ENCODE measurements at regions not wholly inside any gene's neighbourhood (a gene's known extent, or its start where the extent isn't known, plus 50 kb on each side); places are given as distances from the start of the nearest gene placed in this dataset.

DNA sequence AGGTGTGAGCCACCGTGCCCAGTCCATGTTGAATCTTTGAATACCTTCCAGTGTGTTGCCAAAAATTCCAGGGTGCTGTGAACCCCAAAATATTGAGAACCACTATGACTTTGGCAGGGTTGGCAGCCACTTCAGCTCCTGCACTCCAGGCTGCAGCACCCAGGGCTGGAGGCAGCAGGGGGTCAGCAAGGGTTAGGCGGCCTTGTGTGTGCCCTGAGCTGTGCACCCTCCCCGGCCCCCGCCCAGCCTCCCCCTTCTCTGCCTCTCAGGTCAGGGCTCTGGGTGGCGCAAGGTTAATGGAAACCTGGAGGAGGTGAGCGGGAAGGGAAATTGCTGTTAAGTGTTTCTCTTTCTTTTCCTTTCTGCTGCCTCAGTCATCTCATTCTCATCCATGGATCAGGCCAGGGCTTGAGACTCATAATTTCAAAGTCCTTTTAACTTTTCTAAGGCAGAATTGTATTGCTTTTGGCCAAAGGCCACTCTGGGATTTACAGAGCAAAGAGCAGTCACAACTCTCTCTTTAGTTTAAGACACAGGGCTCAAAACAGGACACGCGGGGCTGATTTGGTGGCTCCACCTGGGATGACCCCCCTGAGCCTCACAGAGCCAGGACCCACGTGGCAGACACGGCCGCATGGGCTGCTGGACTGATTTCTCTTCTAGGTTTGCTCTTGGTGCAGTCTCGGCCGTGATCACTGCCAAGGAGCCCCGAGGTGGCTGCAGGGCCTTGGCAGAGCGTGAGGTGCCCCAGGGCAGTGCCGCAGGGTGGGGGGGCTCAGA, 212.3 kb downstream of the PTPRU start:
- Histone ChIP-seq H3K36me3 (no peaks in the 10 kb centered on the region), H3K27me3 (peaks cover 0 to 44% of the 10 kb centered on the region in 2 donors), H3K27ac (no peak overlapping the region), H3K9me3 (no peaks in the 10 kb centered on the region), H3K4me3 (no peak overlapping the region), H3K4me1 (no peaks in the 10 kb centered on the region)
- intact Hi-C loops (cut with DNase I; ENCODE audit: low total_unique reads) = no loop called here
- DNase-seq = no peak
- TF ChIP-seq, protein P1, sequence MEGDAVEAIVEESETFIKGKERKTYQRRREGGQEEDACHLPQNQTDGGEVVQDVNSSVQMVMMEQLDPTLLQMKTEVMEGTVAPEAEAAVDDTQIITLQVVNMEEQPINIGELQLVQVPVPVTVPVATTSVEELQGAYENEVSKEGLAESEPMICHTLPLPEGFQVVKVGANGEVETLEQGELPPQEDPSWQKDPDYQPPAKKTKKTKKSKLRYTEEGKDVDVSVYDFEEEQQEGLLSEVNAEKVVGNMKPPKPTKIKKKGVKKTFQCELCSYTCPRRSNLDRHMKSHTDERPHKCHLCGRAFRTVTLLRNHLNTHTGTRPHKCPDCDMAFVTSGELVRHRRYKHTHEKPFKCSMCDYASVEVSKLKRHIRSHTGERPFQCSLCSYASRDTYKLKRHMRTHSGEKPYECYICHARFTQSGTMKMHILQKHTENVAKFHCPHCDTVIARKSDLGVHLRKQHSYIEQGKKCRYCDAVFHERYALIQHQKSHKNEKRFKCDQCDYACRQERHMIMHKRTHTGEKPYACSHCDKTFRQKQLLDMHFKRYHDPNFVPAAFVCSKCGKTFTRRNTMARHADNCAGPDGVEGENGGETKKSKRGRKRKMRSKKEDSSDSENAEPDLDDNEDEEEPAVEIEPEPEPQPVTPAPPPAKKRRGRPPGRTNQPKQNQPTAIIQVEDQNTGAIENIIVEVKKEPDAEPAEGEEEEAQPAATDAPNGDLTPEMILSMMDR (IDR thresholded peaks at IDR 0.05) = no peak

DNA sequence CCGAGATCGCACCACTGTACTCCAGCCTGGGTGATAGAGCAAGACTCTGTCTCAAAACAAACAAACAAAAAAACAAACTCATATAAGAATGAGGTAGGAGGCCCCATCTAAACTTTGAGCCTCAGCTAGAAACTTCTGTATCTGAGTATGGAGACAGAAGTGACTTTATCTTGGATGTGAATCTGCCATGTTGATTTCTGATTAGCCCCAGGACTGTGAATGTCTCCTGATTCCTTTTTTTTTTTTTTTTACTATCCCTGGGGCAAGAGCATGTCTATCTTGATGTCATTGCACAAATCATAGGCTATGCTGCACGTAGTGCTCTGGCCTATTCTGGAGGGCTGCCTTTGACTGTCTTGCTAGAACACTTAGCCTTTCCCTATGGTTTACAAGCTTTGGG, 211.0 kb downstream of the PTPRU start:
- Histone ChIP-seq H3K27ac (no peak overlapping the region), H3K4me3 (no peak overlapping the region), H3K36me3 (no peaks in the 10 kb centered on the region), H3K4me1 (no peaks in the 10 kb centered on the region), H3K9me3 (no peaks in the 10 kb centered on the region), H3K27me3 (peaks cover 0 to 51% of the 10 kb centered on the region in 2 donors)
- TF ChIP-seq, protein P1 (IDR thresholded peaks at IDR 0.05) = no peak
- DNase-seq = no peak
- intact Hi-C loops (cut with DNase I; ENCODE audit: low total_unique reads) = no loop called here

DNA sequence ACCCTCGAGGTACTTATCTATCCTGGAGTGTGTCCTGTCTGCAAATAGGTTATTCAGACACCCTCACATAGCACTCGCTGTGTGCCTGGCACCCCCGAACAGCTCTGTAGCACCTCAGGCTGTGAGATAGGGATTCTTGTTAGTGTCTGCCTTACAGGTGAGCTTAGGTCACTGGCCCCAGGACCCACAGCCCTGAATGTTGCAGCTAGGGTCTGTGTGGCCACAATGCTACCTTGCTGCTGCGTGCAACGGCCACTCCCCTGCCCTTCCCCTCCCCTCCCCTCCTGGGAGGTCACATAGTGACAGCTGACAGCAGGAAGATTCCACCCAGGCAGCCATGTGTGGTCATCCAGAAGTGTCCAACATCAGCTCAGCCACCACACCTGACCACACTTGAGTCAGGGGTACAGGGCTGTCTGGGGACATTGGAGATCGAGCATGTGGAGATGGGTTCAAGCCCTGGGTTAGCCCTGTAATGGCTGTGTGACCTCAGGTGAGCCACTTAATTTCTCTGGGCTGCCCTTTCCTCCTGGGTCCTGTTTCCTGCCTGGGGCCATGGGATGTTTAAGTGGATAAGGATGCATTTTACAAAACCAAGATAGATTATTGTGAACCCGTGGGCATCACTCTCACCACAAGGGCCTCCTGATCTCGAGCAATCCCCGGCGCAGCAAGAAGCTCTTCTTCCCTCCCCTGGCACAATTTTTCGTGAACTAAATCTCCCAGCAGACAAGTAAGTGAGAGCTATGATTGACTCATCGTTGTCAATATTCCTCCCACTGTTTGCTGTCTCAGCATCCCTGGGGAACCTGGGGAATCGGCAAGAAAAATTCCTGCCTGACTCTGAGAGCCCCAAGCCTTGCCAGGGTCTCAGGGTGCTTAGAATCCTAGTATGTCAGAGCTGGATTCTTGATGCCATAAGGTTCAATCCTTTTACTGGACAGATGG, 208.7 kb downstream of the PTPRU start:
- no peaks in the 10 kb centered on the region for H3K36me3 ChIP-seq
- TF ChIP-seq, protein P1 (IDR thresholded peaks at IDR 0.05) = no peak
- H3K27me3 ChIP-seq = peaks cover 0 to 44% of the 10 kb centered on the region in 2 donors
- H3K27ac ChIP-seq = no peak overlapping the region
- intact Hi-C loops (cut with DNase I; ENCODE audit: low total_unique reads) = no loop called here
- H3K9me3 ChIP-seq = no peaks in the 10 kb centered on the region
- H3K4me1 ChIP-seq = no peaks in the 10 kb centered on the region
- H3K4me3 ChIP-seq = no peak overlapping the region
- DNase-seq = no peak

DNA sequence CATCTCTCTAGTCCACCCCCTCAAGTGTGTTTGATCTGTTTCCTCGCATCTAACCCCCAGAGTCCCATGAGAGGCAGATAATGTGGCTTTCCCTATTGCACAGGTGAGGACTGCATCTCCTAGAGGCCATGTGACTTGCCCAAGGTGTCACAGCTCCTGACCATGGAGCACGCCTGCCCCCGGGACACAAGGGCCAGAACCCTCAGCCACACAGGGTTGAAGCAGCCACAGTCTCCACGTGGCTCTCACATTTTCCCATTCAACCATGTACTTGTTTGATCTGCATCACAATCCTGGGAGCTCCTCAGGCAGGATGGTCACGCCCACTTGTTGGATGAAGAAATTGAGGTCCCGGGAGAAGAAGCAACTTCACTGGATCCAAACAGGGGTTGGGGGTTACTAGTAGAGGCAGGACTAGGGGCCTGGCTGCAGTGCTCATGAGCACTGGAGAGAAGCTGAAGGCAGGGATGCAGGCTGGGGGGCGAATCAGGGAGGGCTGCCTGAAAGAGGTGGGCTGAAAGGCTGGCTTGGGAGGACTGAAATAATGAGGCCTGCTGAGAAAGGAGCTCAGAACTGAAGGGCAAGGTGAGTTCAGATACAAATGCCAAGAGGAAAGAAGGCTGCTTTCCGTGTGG, 207.9 kb downstream of the PTPRU start:
- peaks cover 0 to 39% of the 10 kb centered on the region in 2 donors for H3K27me3 ChIP-seq
- H3K4me3 ChIP-seq = no peak overlapping the region
- no peaks in the 10 kb centered on the region for H3K36me3 ChIP-seq
- intact Hi-C loops (cut with DNase I; ENCODE audit: low total_unique reads) = no loop called here
- H3K27ac ChIP-seq = no peak overlapping the region
- TF ChIP-seq, protein P1 (IDR thresholded peaks at IDR 0.05) = no peak
- H3K4me1 ChIP-seq = no peaks in the 10 kb centered on the region
- H3K9me3 ChIP-seq = no peaks in the 10 kb centered on the region
- DNase-seq = no peak

DNA sequence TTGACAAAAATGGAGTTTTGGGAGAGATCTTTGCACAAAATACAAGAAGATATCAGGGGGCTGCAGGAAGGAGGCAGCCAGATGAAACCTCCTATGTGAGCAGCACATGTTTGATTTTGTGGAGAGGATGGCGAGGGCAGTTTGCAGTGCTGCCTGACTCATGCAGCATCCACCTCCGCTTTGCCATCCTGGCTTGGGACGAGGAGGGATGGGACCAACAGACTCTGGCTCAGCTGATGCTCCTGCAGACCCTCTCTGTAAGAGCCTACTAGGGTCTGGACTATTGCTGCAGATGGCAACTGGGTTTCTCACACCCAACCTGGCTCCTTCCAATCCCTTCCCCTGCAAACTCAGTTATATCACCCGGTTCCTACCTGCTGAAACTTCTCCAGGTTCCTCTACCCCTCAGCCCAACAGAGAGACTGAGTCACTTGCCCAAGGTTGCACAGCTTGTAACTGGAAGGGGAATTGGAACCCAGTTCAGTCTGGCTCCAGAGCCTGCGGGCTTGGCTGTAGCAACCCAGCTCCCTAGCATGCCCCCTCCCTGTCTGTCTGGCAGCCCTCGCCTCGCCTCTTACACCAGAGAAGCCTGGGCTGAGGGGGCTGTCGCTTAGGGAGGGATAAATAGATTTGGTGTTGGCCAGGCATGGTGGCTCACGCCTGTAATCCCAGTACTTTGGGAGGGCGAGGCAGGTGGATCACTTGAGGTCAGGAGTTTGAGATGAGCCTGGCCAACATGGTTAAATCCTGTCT, 205.8 kb downstream of the PTPRU start:
- no peaks in the 10 kb centered on the region for H3K4me1 ChIP-seq
- DNase-seq = no peak
- H3K9me3 ChIP-seq = no peaks in the 10 kb centered on the region
- peaks cover 0 to 48% of the 10 kb centered on the region in 2 donors for H3K27me3 ChIP-seq
- H3K4me3 ChIP-seq = no peak overlapping the region
- TF ChIP-seq, protein P1 (IDR thresholded peaks at IDR 0.05) = no peak
- H3K27ac ChIP-seq = no peak overlapping the region
- intact Hi-C loops (cut with DNase I; ENCODE audit: low total_unique reads) = no loop called here
- H3K36me3 ChIP-seq = no peaks in the 10 kb centered on the region

All from tibial artery (tissue), 4 donors.